GM23248 (cell line): ENCODE measurements at regions not wholly inside any gene's neighbourhood (a gene's known extent, or its start where the extent isn't known, plus 50 kb on each side); places are given as distances from the start of the nearest gene placed in this dataset.
"Not testable (repeated sequence)": the region's sequence is repeated elsewhere in the genome, so short reads cannot be mapped to it uniquely, and the experiment has no call there.

ENCODE experiments used
- EZH2 ChIP-seq: fragments of 200-600 bp; sonication (generic); IDR thresholded peaks from 2 replicates; pipeline ENCODE4 v1.6.1; 2018; ENCODE audit warnings: antibody characterized with exemption, mild to moderate bottlenecking; ENCODE audit not compliant: insufficient read depth, poor library complexity, severe bottlenecking
- EZH2phosphoT487 ChIP-seq: fragments of 200-600 bp; sonication (generic); IDR thresholded peaks from 2 replicates; pipeline ENCODE4 v1.6.1; 2018; ENCODE audit warnings: antibody characterized with exemption, moderate library complexity, mild to moderate bottlenecking, low read depth; ENCODE audit not compliant: insufficient read depth

DNA sequence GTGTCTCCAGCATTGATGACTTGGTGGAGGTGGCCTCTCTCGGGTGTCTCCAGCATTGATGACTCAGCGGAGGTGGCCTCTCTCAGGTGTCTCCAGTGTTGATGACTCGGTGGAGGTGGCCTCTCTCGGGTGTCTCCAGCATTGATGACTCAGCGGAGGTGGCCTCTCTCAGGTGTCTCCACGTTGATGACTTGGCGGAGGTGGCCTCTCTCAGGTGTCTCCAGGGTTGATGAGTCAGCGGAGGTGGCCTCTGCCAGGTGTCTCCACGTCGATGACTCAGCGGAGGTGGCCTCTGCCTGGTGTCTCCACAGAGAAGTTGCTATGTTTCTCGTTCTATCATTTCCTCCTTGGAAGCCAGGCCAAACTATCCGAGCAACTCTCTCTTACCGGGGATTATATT is 87.7 kb downstream of the ASMT start:
- TF ChIP-seq EZH2, EZH2phosphoT487: not testable (repeated sequence)
